ENCODE measurements at regions not wholly inside any gene's neighbourhood (a gene's known extent, or its start where the extent isn't known, plus 50 kb on each side); places are given as distances from the start of the nearest gene placed in this dataset.

- TF ChIP-seq TAF1 (IDR thresholded peaks at IDR 0.05; ENCODE audit: low read depth, low read length): no peak
- TF ChIP-seq POLR2A (IDR thresholded peaks at IDR 0.05; ENCODE audit: low read depth, low read length): no peak
- TF ChIP-seq POLR2AphosphoS5 (IDR thresholded peaks at IDR 0.05; ENCODE audit: low read depth, low read length): no peak
These were observed 1632.9 kb upstream of the PABPC4L start for GRCh38 chr4:135834471-135834870.
